SU-DHL-6 (cell line): ENCODE measurements at regions not wholly inside any gene's neighbourhood (a gene's known extent, or its start where the extent isn't known, plus 50 kb on each side); places are given as distances from the start of the nearest gene placed in this dataset.

ENCODE experiments used
- H2AFZ ChIP-seq: fragments of 200-600 bp; sonication (generic); 2 replicates; pipeline ENCODE4 v1.6.1; 2014; ENCODE audit warnings: low read depth, mild to moderate bottlenecking, moderate library complexity, mixed read lengths, antibody characterized with exemption, low read length; ENCODE audit not compliant: severe bottlenecking
- H3F3A ChIP-seq: fragments of 200-600 bp; shearing (Covaris generic); 2 replicates; pipeline ENCODE4 v1.6.0; 2016; ENCODE audit warnings: antibody characterized with exemption, mild to moderate bottlenecking; ENCODE audit not compliant: insufficient read depth
- H3K27ac ChIP-seq: fragments of 200-600 bp; sonication (generic); 2 replicates; pipeline ENCODE4 v1.5.1; 2016; ENCODE audit warnings: low read depth, mild to moderate bottlenecking, low read length, moderate library complexity, mixed read lengths
- H3K27me3 ChIP-seq: fragments of 200-600 bp; sonication (generic), shearing (Covaris generic); 2 replicates; pipeline ENCODE4 v1.6.0; 2014; ENCODE audit warnings: mild to moderate bottlenecking, low read length
- H3K36me3 ChIP-seq: fragments of 200-600 bp; sonication (generic); 2 replicates; pipeline ENCODE4 v1.6.1; 2014; ENCODE audit warnings: mild to moderate bottlenecking, low read length, mixed read lengths
- H3K4me2 ChIP-seq: fragments of 300-600, 200-600 bp; shearing (Covaris generic), sonication (generic); 2 replicates; pipeline ENCODE4 v1.6.0; 2014; ENCODE audit warnings: low read length, low read depth, mild to moderate bottlenecking; ENCODE audit not compliant: poor library complexity, severe bottlenecking
- H3K4me3 ChIP-seq: fragments of 200-600 bp; sonication (generic); 2 replicates; pipeline ENCODE4 v1.5.1; 2014; ENCODE audit warnings: antibody characterized with exemption, low read length, mild to moderate bottlenecking, mixed read lengths; ENCODE audit not compliant: insufficient read depth, poor library complexity, severe bottlenecking
- H3K79me2 ChIP-seq: fragments of 200-600 bp; sonication (generic); 2 replicates; pipeline ENCODE4 v1.6.1; 2014; ENCODE audit warnings: mild to moderate bottlenecking, low read length, moderate library complexity; ENCODE audit not compliant: insufficient read depth
- H3K9ac ChIP-seq: fragments of 200-600 bp; sonication (generic); 2 replicates; pipeline ENCODE4 v1.7.0; 2014; ENCODE audit warnings: mild to moderate bottlenecking, low read length
- H3K9me2 ChIP-seq: fragments of 200-600 bp; sonication (generic); replicated peaks from 2 replicates; pipeline ENCODE4 v1.6.1; 2014; ENCODE audit warnings: low read length; ENCODE audit not compliant: insufficient read depth
- H3K9me3 ChIP-seq: fragments of 200-600 bp; sonication (generic); 2 replicates; pipeline ENCODE4 v1.6.1; 2014; ENCODE audit warnings: low read length, mixed read lengths; ENCODE audit not compliant: insufficient read depth
- H4K20me1 ChIP-seq: fragments of 200-600 bp; sonication (generic); 2 replicates; pipeline ENCODE4 v1.6.1; 2014; ENCODE audit warnings: low read depth, mild to moderate bottlenecking, antibody characterized with exemption, low read length, moderate library complexity, mixed read lengths
- CTCF ChIP-seq: fragments of 200-600 bp; sonication (generic); IDR thresholded peaks from one replicate; pipeline ENCODE4 v1.5.1; 2017; ENCODE audit warnings: antibody characterized with exemption, mild to moderate bottlenecking, low read length, moderate library complexity; ENCODE audit not compliant: insufficient read depth, poor library complexity, severe bottlenecking
- EZH2phosphoT487 ChIP-seq: fragments of 200-600 bp; sonication (generic), shearing (Covaris generic); conservative IDR thresholded peaks from 2 replicates; pipeline ENCODE4 v1.6.1; 2018; ENCODE audit warnings: mild to moderate bottlenecking, antibody characterized with exemption, low read length, moderate library complexity, mixed read lengths

GRCh38 chr9:75599126-75599525, 291.3 kb upstream of the PCSK5 start:
- Histone ChIP-seq H4K20me1 (no peaks in the 10 kb centered on the region), H3K9me2 (no peaks in the 10 kb centered on the region), H3K9ac (no peak overlapping the region), H3K9me3 (no peaks in the 10 kb centered on the region), H3K4me3 (no peak overlapping the region), H3K27ac (no peak overlapping the region), H3K4me2 (no peak overlapping the region), H2AFZ (no peak overlapping the region), H3K36me3 (no peaks in the 10 kb centered on the region), H3K79me2 (no peaks in the 10 kb centered on the region), H3K27me3 (no peaks in the 10 kb centered on the region), H3F3A (no peaks in the 10 kb centered on the region)
- TF ChIP-seq EZH2phosphoT487, result no peak

DNA sequence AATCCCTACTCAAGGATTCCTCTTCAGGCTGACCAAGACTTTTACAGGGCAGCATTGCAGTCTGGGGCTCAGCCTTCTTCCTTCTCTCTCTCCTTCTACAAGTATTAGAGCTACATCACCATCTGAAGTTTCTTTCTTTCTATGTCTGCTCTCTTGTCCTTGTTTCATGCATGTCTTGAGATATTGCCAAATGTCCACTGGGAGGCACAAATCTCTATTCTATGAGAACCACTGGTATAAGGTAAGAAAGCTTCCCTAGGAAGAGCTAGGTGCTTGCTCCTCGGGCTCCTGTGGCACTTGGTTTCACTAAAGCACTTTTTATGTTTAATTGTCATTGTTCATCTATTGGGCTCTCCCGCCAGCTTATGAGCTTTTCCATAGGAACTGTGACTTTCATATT, 289.2 kb upstream of the PCSK5 start:
- no peak overlapping the region for H3K27ac ChIP-seq
- H3K9me2 ChIP-seq, result no peaks in the 10 kb centered on the region
- no peaks in the 10 kb centered on the region for H3K27me3 ChIP-seq
- no peak overlapping the region for H3K9ac ChIP-seq
- no peaks in the 10 kb centered on the region for H3K36me3 ChIP-seq
- no peaks in the 10 kb centered on the region for H3K9me3 ChIP-seq
- no peaks in the 10 kb centered on the region for H3F3A ChIP-seq
- H3K4me3 ChIP-seq, result no peak overlapping the region
- no peaks in the 10 kb centered on the region for H3K79me2 ChIP-seq
- H2AFZ ChIP-seq, result no peak overlapping the region
- H4K20me1 ChIP-seq, result no peaks in the 10 kb centered on the region
- no peak for TF ChIP-seq EZH2phosphoT487
- no peak for TF ChIP-seq CTCF
- H3K4me2 ChIP-seq, result no peak overlapping the region

DNA sequence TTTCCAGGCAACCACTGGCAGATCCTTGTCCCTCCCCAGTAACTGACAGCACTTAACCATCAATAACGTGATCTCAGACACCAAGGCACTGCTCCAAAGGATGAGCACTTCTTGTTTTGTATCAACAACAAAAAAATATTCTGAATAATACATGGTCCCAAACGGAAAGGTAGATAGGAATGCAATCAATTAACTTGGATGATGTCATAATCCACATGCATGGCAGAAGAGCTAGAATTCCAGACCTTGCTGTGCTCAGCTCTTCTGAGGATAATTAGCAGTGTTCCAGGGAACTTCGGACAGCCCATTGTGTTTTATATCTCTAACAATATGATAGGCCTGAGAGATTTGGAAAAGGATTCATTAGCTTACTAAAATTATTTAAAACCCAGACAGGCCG, 288.4 kb upstream of the PCSK5 start:
- H3K27ac ChIP-seq, result no peak overlapping the region
- no peak overlapping the region for H3K4me2 ChIP-seq
- H3K9ac ChIP-seq, result no peak overlapping the region
- no peaks in the 10 kb centered on the region for H3F3A ChIP-seq
- no peaks in the 10 kb centered on the region for H3K9me3 ChIP-seq
- no peaks in the 10 kb centered on the region for H4K20me1 ChIP-seq
- no peaks in the 10 kb centered on the region for H3K9me2 ChIP-seq
- H3K4me3 ChIP-seq, result no peak overlapping the region
- H3K79me2 ChIP-seq, result no peaks in the 10 kb centered on the region
- TF ChIP-seq EZH2phosphoT487 (no peak), CTCF (no peak)
- H3K36me3 ChIP-seq, result no peaks in the 10 kb centered on the region
- no peaks in the 10 kb centered on the region for H3K27me3 ChIP-seq
- H2AFZ ChIP-seq, result no peak overlapping the region

GRCh38 chr9:75604661-75605060, 285.8 kb upstream of the PCSK5 start:
- no peak for TF ChIP-seq EZH2phosphoT487
- no peak for TF ChIP-seq CTCF
- Histone ChIP-seq H3K4me3 (no peak overlapping the region), H3K9ac (no peak overlapping the region), H3K9me3 (no peaks in the 10 kb centered on the region), H3F3A (no peaks in the 10 kb centered on the region), H3K36me3 (no peaks in the 10 kb centered on the region), H4K20me1 (no peaks in the 10 kb centered on the region), H3K79me2 (no peaks in the 10 kb centered on the region), H3K4me2 (no peak overlapping the region), H2AFZ (no peak overlapping the region), H3K9me2 (no peaks in the 10 kb centered on the region), H3K27me3 (no peaks in the 10 kb centered on the region), H3K27ac (no peak overlapping the region)
